GM12878 (cell line): ENCODE measurements at regions not wholly inside any gene's neighbourhood (a gene's known extent, or its start where the extent isn't known, plus 50 kb on each side); places are given as distances from the start of the nearest gene placed in this dataset.
A peak's percentile ranks its signal among the peaks of the same experiment; 100 is the strongest.
"Not testable (repeated sequence)": the region's sequence is repeated elsewhere in the genome, so short reads cannot be mapped to it uniquely, and the experiment has no call there.

Experiments
- ATAC-seq: fragments of 200-7000 bp; cut with Tn5 transposase; 3 replicates; pipeline ENCODE4 v1.9.1; 2020; ENCODE audit warnings: mild to moderate bottlenecking, moderate library complexity
- BruUV-seq: library from RNA; stranded (reverse); fragments of 400-500 nt; replicated peaks from 2 replicates; lab custom pipeline; 2021; lab: Mats Ljungman, UMichigan
- CTCF ChIA-PET: fragments of 300-600 bp; sonication (Branson Sonifier 250); formaldehyde crosslinking; extraction: SDS; loops from one replicate; lab custom pipeline; 2021; ENCODE audit warnings: inconsistent platforms; lab: Yijun Ruan, JAX
- POLR2A ChIA-PET: fragments of 350-600 bp; formaldehyde crosslinking; extraction: SDS; loops from one replicate; lab custom pipeline; 2021; ENCODE audit warnings: inconsistent platforms; lab: Charles Lee
- RAD21 ChIA-PET: fragments of 300-600 bp; sonication (Branson Sonifier 250); formaldehyde crosslinking; loops from one replicate; lab custom pipeline; 2023; ENCODE audit warnings: antibody characterized with exemption; ENCODE audit not compliant: unreplicated experiment; lab: Charles Lee
- SMC1A ChIA-PET: fragments of 300-600 bp; sonication (Branson Sonifier 250); formaldehyde crosslinking; loops from one replicate; lab custom pipeline; 2023; ENCODE audit not compliant: unreplicated experiment, uncharacterized antibody; lab: Charles Lee
- DNase-seq: peaks from one replicate; pipeline ENCODE4 v3.0.0-alpha.2; 2011; ENCODE audit warnings: low read depth, low spot score
- FAIRE-seq: peaks from 3 replicates; lab custom pipeline; 2011; peaks lifted over from hg19 to GRCh38; lab: Jason Lieb, UNC
- H2AFZ ChIP-seq: 2 replicates; pipeline ENCODE4 v1.6.0; 2011; ENCODE audit warnings: low read depth, low read length, control low read depth; ENCODE audit not compliant: control insufficient read depth
- H3K27ac ChIP-seq: 2 replicates; pipeline ENCODE4 v1.5.1; 2011; ENCODE audit warnings: control low read depth; ENCODE audit not compliant: control insufficient read depth, insufficient read depth
- H3K27me3 ChIP-seq, 2 experiments: replicated peaks in 1 of 2; 2 replicates each; pipeline versions ENCODE4 v1.6.0 to v1.6.1; 2011; ENCODE audit warnings: low read length in 1 of 2; ENCODE audit not compliant: control insufficient read depth in 2 of 2, insufficient read depth in 2 of 2
- H3K36me3 ChIP-seq, 2 experiments: 2 replicates each; pipeline ENCODE4 v1.5.1; 2011; ENCODE audit warnings: low read length in 1 of 2; ENCODE audit not compliant: control insufficient read depth in 2 of 2, insufficient read depth in 2 of 2
- H3K4me1 ChIP-seq: 2 replicates; pipeline ENCODE4 v1.6.1; 2011; ENCODE audit warnings: mild to moderate bottlenecking, low read length, moderate library complexity, mixed read lengths; ENCODE audit not compliant: control insufficient read depth, insufficient read depth
- H3K4me2 ChIP-seq: 2 replicates; pipeline ENCODE4 v1.6.0; 2011; ENCODE audit warnings: control low read depth; ENCODE audit not compliant: control insufficient read depth, insufficient read depth
- H3K4me3 ChIP-seq: fragments of 200-600 bp; sonication (generic); 2 replicates; pipeline ENCODE4 v1.5.1; 2016
- H3K79me2 ChIP-seq: 2 replicates; pipeline ENCODE4 v1.6.0; 2011; ENCODE audit warnings: low read length; ENCODE audit not compliant: control insufficient read depth, insufficient read depth
- H3K9ac ChIP-seq: 2 replicates; pipeline ENCODE4 v1.8.0; 2011; ENCODE audit warnings: low read length, control low read depth, mixed read lengths; ENCODE audit not compliant: control insufficient read depth, insufficient read depth
- H3K9me3 ChIP-seq: replicated peaks from 3 replicates; pipeline ENCODE4 v1.5.1; 2011; ENCODE audit warnings: mild to moderate bottlenecking, low read length; ENCODE audit not compliant: control insufficient read depth, insufficient read depth
- H4K20me1 ChIP-seq: 2 replicates; pipeline ENCODE4 v1.6.0; 2011; ENCODE audit not compliant: control insufficient read depth, insufficient read depth
- POU2F2 ChIP-seq: IDR thresholded peaks from 3 replicates; pipeline ENCODE4 v1.6.1; 2011; ENCODE audit warnings: low read depth, mild to moderate bottlenecking, low read length, borderline replicate concordance
- WGBS: methylation state at CpG from one replicate; pipeline ENCODE4 v1.1.6; 2016; ENCODE audit warnings: low lambda C conversion rate; ENCODE audit not compliant: insufficient replicate concordance, insufficient coverage; ENCODE audit errors: missing lambda C conversion rate; 5-methylcytosine and 5-hydroxymethylcytosine counted together
- in situ Hi-C: fragments of 300-500 bp; cut with MboI; formaldehyde crosslinking; loops from 9 replicates; pipeline ENCODE4 v1.14.3; 2018; ENCODE audit warnings: mixed read lengths
- intact Hi-C: fragments of 100-400 bp; cut with micrococcal nuclease; formaldehyde crosslinking; loops from one replicate; pipeline ENCODE4 v1.14.2; 2022; ENCODE audit not compliant: unreplicated experiment

GRCh38 chr12:131283191-131283861, 329.6 kb downstream of the ADGRD1 start (continued):
- no peak for TF ChIP-seq POU2F2
- TF ChIP-seq, all 136 proteins: peak for 0

- H3K4me2 ChIP-seq, DNase-seq, H2AFZ ChIP-seq, H3K9ac ChIP-seq, FAIRE-seq, H3K4me3 ChIP-seq, POLR2A ChIA-PET, H3K4me1 ChIP-seq, H3K79me2 ChIP-seq, CTCF ChIA-PET, H3K9me3 ChIP-seq, H3K27ac ChIP-seq, in situ Hi-C loops, BruUV-seq, H3K36me3 ChIP-seq, RAD21 ChIA-PET, intact Hi-C loops, H3K27me3 ChIP-seq, SMC1A ChIA-PET, H4K20me1 ChIP-seq: not testable (repeated sequence)
- ATAC-seq = peak; percentile 31; the same call in 2 of the 3 replicates
- WGBS = 65% methylated on average over 20 of the region's 32 CpGs
Observed at GRCh38 chr12:131283862-131284825, 330.4 kb downstream of the ADGRD1 start.

GRCh38 chr12:131284954-131285904, 331.5 kb downstream of the ADGRD1 start:
- 36% methylated on average over 7 of the region's 9 CpGs for WGBS
- CTCF ChIA-PET, H2AFZ ChIP-seq, H3K4me3 ChIP-seq, H3K27ac ChIP-seq, H3K4me2 ChIP-seq, H3K9ac ChIP-seq, H3K9me3 ChIP-seq, H3K79me2 ChIP-seq, RAD21 ChIA-PET, DNase-seq, SMC1A ChIA-PET, H3K27me3 ChIP-seq, in situ Hi-C loops, H4K20me1 ChIP-seq, H3K36me3 ChIP-seq, ATAC-seq, BruUV-seq, H3K4me1 ChIP-seq, intact Hi-C loops: not testable (repeated sequence)
- FAIRE-seq = peak; percentile 44
- POLR2A ChIA-PET = interaction anchor here (0.6 kb wide), 1 partner anchor 187 kb away, joined by 9 read pairs; no protein-coding TSS in a partner anchor

- SMC1A ChIA-PET, in situ Hi-C loops, RAD21 ChIA-PET, POLR2A ChIA-PET, H3K4me1 ChIP-seq, H4K20me1 ChIP-seq, H3K4me2 ChIP-seq, CTCF ChIA-PET, BruUV-seq, H3K4me3 ChIP-seq, H3K9ac ChIP-seq, H3K27me3 ChIP-seq, H3K36me3 ChIP-seq, FAIRE-seq, H3K27ac ChIP-seq, ATAC-seq, intact Hi-C loops, H3K79me2 ChIP-seq, H3K9me3 ChIP-seq, DNase-seq, H2AFZ ChIP-seq: not testable (repeated sequence)
- WGBS = 91% methylated on average over 7 of the region's 19 CpGs
Observed at GRCh38 chr12:131285905-131286295, 332.2 kb downstream of the ADGRD1 start.
